Smooth muscle cell (in vitro differentiated cells): ENCODE measurements at regions not wholly inside any gene's neighbourhood (a gene's known extent, or its start where the extent isn't known, plus 50 kb on each side); places are given as distances from the start of the nearest gene placed in this dataset.

Experiments
- DNase-seq: peaks from one replicate; lab custom pipeline; 2025; ENCODE audit not compliant: unreplicated experiment; lab: John Stamatoyannopoulos, UW
- H2AFZ ChIP-seq: fragments of 200-600 bp; sonication (generic); 2 replicates; pipeline ENCODE4 v1.6.0; 2016; ENCODE audit warnings: antibody characterized with exemption, low read depth, mild to moderate bottlenecking
- H3F3A ChIP-seq: fragments of 200-600 bp; sonication (generic); 2 replicates; pipeline ENCODE4 v1.6.0; 2017; ENCODE audit warnings: antibody characterized with exemption, low read depth
- H3K27ac ChIP-seq: fragments of 200-600 bp; sonication (generic); 2 replicates; pipeline ENCODE4 v1.5.1; 2016; ENCODE audit warnings: low read depth, mild to moderate bottlenecking
- H3K27me3 ChIP-seq: fragments of 200-600 bp; sonication (generic); 2 replicates; pipeline ENCODE4 v1.6.1; 2016; ENCODE audit warnings: low read depth, mild to moderate bottlenecking
- H3K36me3 ChIP-seq: fragments of 200-600 bp; sonication (generic); 2 replicates; pipeline ENCODE4 v1.5.1; 2016; ENCODE audit warnings: low read depth
- H3K4me1 ChIP-seq: fragments of 200-600 bp; sonication (generic); 2 replicates; pipeline ENCODE4 v1.5.1; 2016; ENCODE audit warnings: low read depth
- H3K4me2 ChIP-seq: fragments of 200-600 bp; sonication (generic); 2 replicates; pipeline ENCODE4 v1.6.0; 2016; ENCODE audit warnings: mild to moderate bottlenecking
- H3K4me3 ChIP-seq: fragments of 200-600 bp; sonication (generic); 2 replicates; pipeline ENCODE4 v1.5.1; 2016; ENCODE audit warnings: mild to moderate bottlenecking
- H3K79me2 ChIP-seq: fragments of 200-600 bp; sonication (generic); 2 replicates; pipeline ENCODE4 v1.6.0; 2016; ENCODE audit warnings: low read depth, mild to moderate bottlenecking
- H3K9ac ChIP-seq: fragments of 200-600 bp; sonication (generic); 2 replicates; pipeline ENCODE4 v1.6.0; 2016; ENCODE audit warnings: low read depth
- H3K9me3 ChIP-seq: fragments of 200-600 bp; sonication (generic); replicated peaks from 2 replicates; pipeline ENCODE4 v1.5.1; 2016; ENCODE audit warnings: low read depth
- H4K20me1 ChIP-seq: fragments of 200-600 bp; sonication (generic); 2 replicates; pipeline ENCODE4 v1.6.0; 2016; ENCODE audit warnings: low read depth
- CTCF ChIP-seq: fragments of 200-600 bp; sonication (generic); IDR thresholded peaks from 2 replicates; pipeline ENCODE4 v1.5.1; 2017; ENCODE audit warnings: borderline replicate concordance, mild to moderate bottlenecking, antibody characterized with exemption; ENCODE audit not compliant: insufficient read depth, poor library complexity, severe bottlenecking
- WGBS: methylation state at CpG from one replicate; pipeline ENCODE4 v1.1.7; 2016; ENCODE audit warnings: low lambda C conversion rate; 5-methylcytosine and 5-hydroxymethylcytosine counted together

DNA sequence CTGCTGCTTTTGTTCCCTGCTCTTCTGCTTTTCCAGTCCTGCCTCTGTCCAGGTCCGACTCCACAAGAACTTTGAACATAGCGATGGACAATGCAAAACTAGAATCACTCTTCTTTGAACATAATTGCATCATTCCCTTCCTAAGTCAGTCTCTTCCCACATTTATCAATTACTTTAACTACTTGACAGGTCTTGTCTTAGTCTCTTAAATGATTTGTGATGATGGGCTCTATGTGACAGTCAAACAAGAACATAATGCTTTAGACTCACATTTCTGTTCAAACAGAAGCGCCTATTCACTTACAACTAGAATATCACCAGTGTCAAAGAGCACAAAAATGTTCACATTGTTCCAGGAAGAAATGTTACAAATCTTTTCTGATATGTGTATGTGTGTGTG, 278.1 kb downstream of the SH3GL2 start:
- Histone ChIP-seq H3F3A (no peaks in the 10 kb centered on the region), H2AFZ (no peak overlapping the region), H3K36me3 (no peaks in the 10 kb centered on the region), H3K27ac (no peak overlapping the region), H3K4me1 (peaks cover 9% of the 10 kb centered on the region), H3K4me3 (no peak overlapping the region), H3K9ac (no peak overlapping the region), H3K79me2 (no peaks in the 10 kb centered on the region), H3K4me2 (no peak overlapping the region), H3K27me3 (peaks cover 10% of the 10 kb centered on the region), H4K20me1 (no peaks in the 10 kb centered on the region), H3K9me3 (no peaks in the 10 kb centered on the region)
- 95% methylated on average over 3 of the region's 3 CpGs for WGBS
- DNase-seq = no peak
- TF ChIP-seq CTCF = no peak

- Histone ChIP-seq H3K79me2 (no peaks in the 10 kb centered on the region), H2AFZ (no peak overlapping the region), H3K9ac (no peak overlapping the region), H3K36me3 (no peaks in the 10 kb centered on the region), H4K20me1 (no peaks in the 10 kb centered on the region), H3K4me3 (no peak overlapping the region), H3K9me3 (no peaks in the 10 kb centered on the region), H3K4me1 (peaks cover 9% of the 10 kb centered on the region), H3F3A (no peaks in the 10 kb centered on the region), H3K27me3 (peaks cover 5% of the 10 kb centered on the region), H3K4me2 (no peak overlapping the region), H3K27ac (no peak overlapping the region)
- TF ChIP-seq CTCF = no peak
- DNase-seq = no peak
- WGBS = 73% methylated on average over 3 of the region's 3 CpGs
Measured at GRCh38 chr9:17859228-17859627, 280.4 kb downstream of the SH3GL2 start.

DNA sequence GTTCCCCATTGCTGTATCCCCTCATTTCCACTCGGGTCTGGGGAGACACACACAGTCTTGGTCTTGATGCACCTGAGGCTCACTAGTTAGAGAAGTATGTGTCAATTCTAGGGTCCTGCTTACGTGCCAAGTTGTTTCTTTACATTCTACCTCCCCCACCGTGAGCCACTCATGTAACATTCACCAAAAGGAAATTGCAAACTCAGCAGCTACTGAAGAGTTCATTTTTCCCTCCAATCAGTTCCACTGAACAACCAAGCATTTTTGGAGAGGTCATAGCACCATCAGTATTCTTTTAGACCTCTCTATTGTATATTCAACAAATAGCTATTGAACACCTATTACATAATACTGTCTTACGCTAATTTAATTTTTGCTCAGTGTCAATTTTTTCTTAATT, 281.1 kb downstream of the SH3GL2 start:
- 88% methylated on average over 4 of the region's 4 CpGs for WGBS
- Histone ChIP-seq H3K9ac (no peak overlapping the region), H3K4me1 (peaks cover 9% of the 10 kb centered on the region), H3K9me3 (no peaks in the 10 kb centered on the region), H3K27ac (no peak overlapping the region), H4K20me1 (no peaks in the 10 kb centered on the region), H3K36me3 (no peaks in the 10 kb centered on the region), H3K4me3 (no peak overlapping the region), H3F3A (no peaks in the 10 kb centered on the region), H3K27me3 (peaks cover 5% of the 10 kb centered on the region), H2AFZ (no peak overlapping the region), H3K4me2 (no peak overlapping the region), H3K79me2 (no peaks in the 10 kb centered on the region)
- TF ChIP-seq CTCF = no peak
- DNase-seq = no peak

GRCh38 chr9:17862101-17862500, 283.2 kb downstream of the SH3GL2 start:
- 87% methylated on average over 4 of the region's 4 CpGs for WGBS
- TF ChIP-seq CTCF = no peak
- no peaks in the 10 kb centered on the region for H3F3A ChIP-seq

More at GRCh38 chr9:17862101-17862500, 283.2 kb downstream of the SH3GL2 start:
- no peak overlapping the region for H3K4me2 ChIP-seq
- no peak overlapping the region for H2AFZ ChIP-seq
- DNase-seq = no peak
- no peak overlapping the region for H3K9ac ChIP-seq
- H3K9me3 ChIP-seq = no peaks in the 10 kb centered on the region
- H4K20me1 ChIP-seq = no peaks in the 10 kb centered on the region
- no peak overlapping the region for H3K4me3 ChIP-seq
- H3K4me1 ChIP-seq = no peaks in the 10 kb centered on the region
- H3K27ac ChIP-seq = no peak overlapping the region
- H3K36me3 ChIP-seq = no peaks in the 10 kb centered on the region
- H3K27me3 ChIP-seq = peaks cover 5% of the 10 kb centered on the region
- H3K79me2 ChIP-seq = no peaks in the 10 kb centered on the region
